GM12872 (cell line): ENCODE measurements at regions not wholly inside any gene's neighbourhood (a gene's known extent, or its start where the extent isn't known, plus 50 kb on each side); places are given as distances from the start of the nearest gene placed in this dataset.

Experiments
- TF ChIP-seq, protein P1 (sequence below): IDR thresholded peaks from 3 replicates; pipeline ENCODE4 v1.5.1; 2011; ENCODE audit warnings: low read depth, mild to moderate bottlenecking, low read length, moderate library complexity; ENCODE audit not compliant: insufficient read depth

DNA sequence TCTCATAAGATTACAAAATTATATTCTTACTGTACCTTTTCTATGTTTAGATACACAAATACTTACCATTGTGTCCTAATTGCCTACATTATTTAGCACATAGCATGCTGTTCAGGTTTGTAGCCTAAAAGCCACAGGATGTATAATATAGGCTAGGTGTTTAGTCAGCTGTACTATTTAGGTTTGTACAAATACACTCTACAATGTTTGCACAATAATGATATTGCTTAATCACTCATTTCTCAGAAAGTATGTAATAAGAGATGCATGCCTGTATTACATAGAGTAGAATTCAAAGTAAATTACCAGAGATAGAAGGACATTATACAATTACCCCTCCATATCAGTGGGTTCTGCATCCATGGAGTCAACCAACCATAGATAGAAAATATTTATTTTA lies 201.1 kb upstream of the COL3A1 start:
- TF ChIP-seq, protein P1, sequence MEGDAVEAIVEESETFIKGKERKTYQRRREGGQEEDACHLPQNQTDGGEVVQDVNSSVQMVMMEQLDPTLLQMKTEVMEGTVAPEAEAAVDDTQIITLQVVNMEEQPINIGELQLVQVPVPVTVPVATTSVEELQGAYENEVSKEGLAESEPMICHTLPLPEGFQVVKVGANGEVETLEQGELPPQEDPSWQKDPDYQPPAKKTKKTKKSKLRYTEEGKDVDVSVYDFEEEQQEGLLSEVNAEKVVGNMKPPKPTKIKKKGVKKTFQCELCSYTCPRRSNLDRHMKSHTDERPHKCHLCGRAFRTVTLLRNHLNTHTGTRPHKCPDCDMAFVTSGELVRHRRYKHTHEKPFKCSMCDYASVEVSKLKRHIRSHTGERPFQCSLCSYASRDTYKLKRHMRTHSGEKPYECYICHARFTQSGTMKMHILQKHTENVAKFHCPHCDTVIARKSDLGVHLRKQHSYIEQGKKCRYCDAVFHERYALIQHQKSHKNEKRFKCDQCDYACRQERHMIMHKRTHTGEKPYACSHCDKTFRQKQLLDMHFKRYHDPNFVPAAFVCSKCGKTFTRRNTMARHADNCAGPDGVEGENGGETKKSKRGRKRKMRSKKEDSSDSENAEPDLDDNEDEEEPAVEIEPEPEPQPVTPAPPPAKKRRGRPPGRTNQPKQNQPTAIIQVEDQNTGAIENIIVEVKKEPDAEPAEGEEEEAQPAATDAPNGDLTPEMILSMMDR: no peak

DNA sequence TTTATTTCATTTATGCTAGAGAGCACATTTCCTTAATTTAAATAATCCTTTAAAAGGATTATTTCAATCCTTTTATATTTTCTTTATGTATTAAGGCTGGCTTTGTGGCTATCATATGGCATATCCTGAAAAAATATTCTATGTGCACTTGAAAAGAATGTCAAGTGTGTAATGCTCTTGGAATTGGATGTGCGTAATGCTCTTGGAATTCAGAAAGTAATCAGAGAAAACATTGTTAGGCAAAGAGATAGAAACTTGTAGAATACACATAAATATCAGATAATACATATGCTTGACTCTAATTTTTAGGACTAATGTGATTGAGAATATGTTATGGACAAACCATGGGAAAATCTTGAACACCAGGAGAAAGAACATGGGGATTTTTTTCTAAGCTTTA lies 197.5 kb upstream of the COL3A1 start:
- TF ChIP-seq, protein P1: no peak

DNA sequence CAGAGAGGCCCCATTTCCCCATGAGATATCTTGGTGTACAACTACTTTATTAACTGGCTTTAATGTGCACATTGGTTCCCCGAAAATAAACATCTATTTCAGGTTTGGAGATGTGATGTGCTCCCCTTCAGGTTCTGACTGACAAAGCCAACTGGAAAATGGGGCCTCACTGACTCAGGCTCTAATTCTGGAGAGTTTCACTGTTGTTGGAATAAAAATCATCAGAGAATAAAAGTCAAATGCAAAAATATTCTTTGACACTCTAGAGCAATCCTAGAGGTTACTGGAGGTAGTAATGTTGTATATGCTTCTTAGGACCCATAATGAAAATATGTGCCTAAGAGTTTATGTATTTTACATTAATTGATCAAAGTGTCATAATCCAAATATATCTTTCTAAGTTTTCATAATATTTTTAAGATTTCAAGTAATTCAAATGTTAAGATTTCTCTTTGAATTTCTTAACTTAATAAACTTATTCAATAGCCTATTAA lies 189.9 kb upstream of the COL3A1 start:
- TF ChIP-seq, protein P1: no peak

DNA sequence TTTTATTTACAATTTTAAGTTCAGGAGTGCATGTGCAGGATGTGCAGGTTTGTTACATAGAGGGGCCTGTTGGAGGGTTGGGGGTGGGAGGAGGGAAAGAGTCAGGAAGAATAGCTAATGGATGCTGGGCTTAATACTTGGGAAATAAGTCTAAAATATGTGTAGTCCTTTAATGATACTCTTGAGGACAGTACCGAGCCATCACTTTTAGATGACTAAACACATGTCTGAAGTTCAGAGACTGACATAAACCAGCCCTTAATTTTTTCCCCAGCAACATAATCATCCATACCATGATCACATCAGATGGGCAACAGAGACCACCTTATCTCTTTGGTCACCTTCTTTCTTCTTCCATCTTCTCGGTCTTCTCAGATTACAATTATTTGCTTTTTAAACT lies 189.1 kb upstream of the COL3A1 start:
- TF ChIP-seq, protein P1: no peak

DNA sequence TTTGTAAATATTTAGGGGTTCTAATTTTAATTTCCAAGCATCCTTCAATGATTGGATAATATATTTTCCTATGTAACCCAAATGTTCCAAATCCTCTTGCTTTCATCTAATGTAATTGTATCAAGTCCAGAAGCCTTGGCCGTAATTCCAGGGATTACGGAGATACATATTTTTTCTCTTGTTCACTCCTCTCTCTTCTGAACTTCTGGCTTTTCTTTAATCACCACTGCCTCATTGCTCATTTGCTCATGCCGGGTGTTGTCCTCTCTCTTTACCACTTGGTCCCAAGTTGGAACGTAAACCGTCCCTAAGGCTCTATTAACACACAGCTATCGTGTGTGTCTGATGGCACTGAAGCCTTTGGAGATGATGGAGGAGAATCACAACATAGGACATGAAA lies 188.7 kb upstream of the COL3A1 start:
- TF ChIP-seq, protein P1: no peak

DNA sequence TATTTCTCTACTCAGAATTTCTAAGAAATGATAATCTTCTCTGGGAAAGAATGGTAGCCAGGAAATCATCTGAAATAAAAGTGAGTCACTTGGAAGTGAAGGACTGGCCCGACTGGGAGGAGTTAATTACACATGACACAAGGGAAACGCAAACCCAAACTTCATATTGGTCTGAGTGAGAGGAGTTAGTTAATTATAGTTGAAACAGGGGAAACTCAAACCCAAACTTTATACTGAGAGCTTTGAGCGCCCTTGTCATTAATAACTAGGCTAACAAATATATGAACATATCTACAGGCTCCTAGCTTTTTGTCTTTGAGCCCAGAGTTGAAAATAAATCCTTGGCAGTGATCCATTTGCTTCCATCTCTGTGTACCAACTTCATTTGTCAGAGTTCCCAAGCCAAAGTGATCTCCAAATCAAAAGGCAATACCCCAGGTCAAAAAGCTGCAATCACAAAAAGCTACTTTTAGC lies 187.8 kb upstream of the COL3A1 start:
- TF ChIP-seq, protein P1: no peak

DNA sequence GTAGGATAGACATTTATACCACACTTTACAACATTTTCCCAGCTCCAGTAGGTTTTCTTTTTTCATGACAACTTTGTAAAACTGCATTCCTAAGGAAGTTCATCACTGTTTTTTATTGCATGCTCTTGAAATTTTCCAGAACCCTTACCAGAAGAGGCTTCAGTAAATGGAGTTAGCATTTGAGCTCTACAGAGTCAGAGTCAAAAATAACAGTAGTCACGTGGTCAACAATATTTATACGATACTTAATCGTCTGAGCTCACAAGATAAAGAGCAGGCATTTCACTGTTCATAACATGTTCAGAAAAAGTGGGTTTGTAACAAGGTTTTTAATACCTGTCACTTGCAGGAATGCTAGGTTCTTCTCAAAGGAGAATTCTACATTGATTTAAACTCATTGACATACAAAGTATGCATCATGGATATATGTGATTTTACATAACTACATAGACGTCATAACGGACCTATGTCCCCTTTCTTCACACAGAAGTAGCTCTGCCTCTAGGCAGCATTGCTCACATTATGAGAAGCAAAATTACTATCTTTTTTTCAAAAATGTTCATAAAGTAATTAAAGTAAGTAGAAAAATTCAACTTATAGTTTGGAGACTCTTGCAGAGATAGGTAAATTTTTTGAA lies 187.0 kb upstream of the COL3A1 start:
- TF ChIP-seq, protein P1: no peak
